ENCODE measurements at regions not wholly inside any gene's neighbourhood (a gene's known extent, or its start where the extent isn't known, plus 50 kb on each side); places are given as distances from the start of the nearest gene placed in this dataset.

- DNase-seq (ENCODE audit: low read depth) = no peak
Observed at GRCh38 chr22:27452245-27452644, 349.3 kb downstream of the MN1 start.

GRCh38 chr22:27452922-27453321 lies 348.6 kb downstream of the MN1 start:
- no peak for DNase-seq (ENCODE audit: low read depth)

GRCh38 chr22:27453725-27454124 lies 347.8 kb downstream of the MN1 start:
- DNase-seq (ENCODE audit: low read depth) = no peak

- DNase-seq (ENCODE audit: low read depth) = no peak
Observed at GRCh38 chr22:27454807-27455450, 346.6 kb downstream of the MN1 start.

- no peak for DNase-seq (ENCODE audit: low read depth)
Observed at GRCh38 chr22:27455526-27455925, 346.0 kb downstream of the MN1 start.

- DNase-seq (ENCODE audit: low read depth) = no peak
Observed at GRCh38 chr22:27456696-27457503, 344.7 kb downstream of the MN1 start.

- no peak for DNase-seq (ENCODE audit: low read depth)
Observed at GRCh38 chr22:27459999-27460398, 341.6 kb downstream of the MN1 start.

GRCh38 chr22:27460591-27461347 lies 340.8 kb downstream of the MN1 start:
- no peak for DNase-seq (ENCODE audit: low read depth)

- DNase-seq (ENCODE audit: low read depth) = no peak
Observed at GRCh38 chr22:27461470-27461869, 340.1 kb downstream of the MN1 start.

GRCh38 chr22:27462190-27462589 lies 339.4 kb downstream of the MN1 start:
- DNase-seq (ENCODE audit: low read depth) = no peak

- DNase-seq (ENCODE audit: low read depth) = no peak
Observed at GRCh38 chr22:27463121-27463660, 338.4 kb downstream of the MN1 start.

- DNase-seq (ENCODE audit: low read depth) = no peak
Observed at GRCh38 chr22:27466229-27466628, 335.3 kb downstream of the MN1 start.

- no peak for DNase-seq (ENCODE audit: low read depth)
Observed at GRCh38 chr22:27466778-27467438, 334.6 kb downstream of the MN1 start.

GRCh38 chr22:27467711-27468110 lies 333.8 kb downstream of the MN1 start:
- DNase-seq (ENCODE audit: low read depth) = no peak

GRCh38 chr22:27468712-27469111 lies 332.8 kb downstream of the MN1 start:
- no peak for DNase-seq (ENCODE audit: low read depth)

- DNase-seq (ENCODE audit: low read depth) = no peak
Observed at GRCh38 chr22:27470169-27470772, 331.3 kb downstream of the MN1 start.

GRCh38 chr22:27472975-27473374 lies 328.6 kb downstream of the MN1 start:
- DNase-seq (ENCODE audit: low read depth) = no peak

GRCh38 chr22:27473533-27473932 lies 328.0 kb downstream of the MN1 start:
- no peak for DNase-seq (ENCODE audit: low read depth)

GRCh38 chr22:27474112-27474571 lies 327.4 kb downstream of the MN1 start:
- no peak for DNase-seq (ENCODE audit: low read depth)

- DNase-seq (ENCODE audit: low read depth) = no peak
Observed at GRCh38 chr22:27474711-27475547, 326.6 kb downstream of the MN1 start.

- DNase-seq (ENCODE audit: low read depth) = no peak
Observed at GRCh38 chr22:27475548-27475897, 326.0 kb downstream of the MN1 start.

All from stimulated activated CD8-positive, alpha-beta memory T cell treated with anti-CD3 and anti-CD28 coated beads, Interleukin-15, amount 100 ng/mL, for 24 hours (primary cell).